HepG2 (cell line): ENCODE measurements at regions not wholly inside any gene's neighbourhood (a gene's known extent, or its start where the extent isn't known, plus 50 kb on each side); places are given as distances from the start of the nearest gene placed in this dataset.

ENCODE experiments used
- ATAC-seq: fragments of 200-7000 bp; cut with Tn5 transposase; 3 replicates; pipeline ENCODE4 v1.9.1; 2020; ENCODE audit warnings: mild to moderate bottlenecking, moderate library complexity
- BruUV-seq: library from RNA; stranded (reverse); fragments of 400-500 nt; replicated peaks from 2 replicates; lab custom pipeline; 2021; lab: Mats Ljungman, UMichigan
- CTCF ChIA-PET: fragments of 300-600 bp; formaldehyde crosslinking; extraction: SDS; loops from one replicate; lab custom pipeline; 2021; ENCODE audit warnings: low total read pairs, inconsistent platforms, low intra/inter-chr PET ratio; lab: Yijun Ruan, JAX
- POLR2A ChIA-PET: fragments of 350-600 bp; sonication (Branson Sonifier 250); formaldehyde crosslinking; loops from one replicate; lab custom pipeline; 2020; ENCODE audit warnings: antibody characterized with exemption, inconsistent platforms; lab: Yijun Ruan, JAX
- DNase-seq: peaks from one replicate; pipeline ENCODE4 v3.0.0-alpha.2; 2015; ENCODE audit warnings: low spot score
- FAIRE-seq: peaks from 3 replicates; lab custom pipeline; 2011; peaks lifted over from hg19 to GRCh38; lab: Jason Lieb, UNC
- H2AFZ ChIP-seq: one replicate; pipeline ENCODE4 v1.6.1; 2011; ENCODE audit warnings: low read length, inconsistent platforms
- H3K27ac ChIP-seq: fragments of 300-600 bp; 3 replicates; pipeline ENCODE4 v1.8.0; 2011; ENCODE audit warnings: mixed run types, mild to moderate bottlenecking, mixed read lengths, low read length, inconsistent platforms; ENCODE audit not compliant: insufficient read depth; ENCODE audit errors: extremely low read length
- H3K27me3 ChIP-seq, 2 experiments: fragments of 200-600 bp in 1 of 2; 2 replicates in 1 of 2; 3 replicates in 1 of 2; pipeline versions ENCODE4 v1.6.0 to v1.8.0; 2011; ENCODE audit warnings: low read length in 2 of 2, mild to moderate bottlenecking in 2 of 2, moderate library complexity in 2 of 2, inconsistent platforms in 1 of 2; ENCODE audit not compliant: insufficient read depth in 2 of 2, control insufficient read depth in 1 of 2
- H3K36me3 ChIP-seq, 2 experiments: fragments of 200-600 bp in 1 of 2; replicated peaks in 1 of 2; 2 replicates in 1 of 2; 3 replicates in 1 of 2; pipeline versions ENCODE4 v1.5.1 to v1.8.0; 2011; ENCODE audit warnings: low read length in 2 of 2, inconsistent platforms in 1 of 2; ENCODE audit not compliant: insufficient read depth in 2 of 2, control insufficient read depth in 1 of 2
- H3K4me1 ChIP-seq: 2 replicates; pipeline ENCODE4 v1.5.1; 2012; ENCODE audit warnings: low read length, inconsistent platforms; ENCODE audit not compliant: insufficient read depth
- H3K4me2 ChIP-seq: 2 replicates; pipeline ENCODE4 v1.6.0; 2011; ENCODE audit warnings: low read depth, low read length, inconsistent platforms
- H3K4me3 ChIP-seq, 3 experiments: fragments of 200-600 bp in 1 of 3; sonication (generic), shearing (Covaris generic) in 1 of 3; replicated peaks in 1 of 3; 2 replicates each; pipeline ENCODE4 v1.5.1; 2011 to 2016; ENCODE audit warnings: low read length in 3 of 3, inconsistent platforms in 2 of 3, low read depth in 2 of 3, mild to moderate bottlenecking in 2 of 3, control low read depth in 1 of 3, mixed read lengths in 1 of 3; ENCODE audit not compliant: insufficient read depth in 1 of 3
- H3K79me2 ChIP-seq: one replicate; pipeline ENCODE4 v1.6.1; 2011; ENCODE audit warnings: low read length, inconsistent platforms; ENCODE audit not compliant: insufficient read depth
- H3K9ac ChIP-seq: 2 replicates; pipeline ENCODE4 v1.6.0; 2011; ENCODE audit warnings: mild to moderate bottlenecking, low read depth, low read length, inconsistent platforms; ENCODE audit not compliant: insufficient read depth
- H3K9me3 ChIP-seq: 2 replicates; pipeline ENCODE4 v1.5.1; 2012; ENCODE audit warnings: mild to moderate bottlenecking, low read length
- H4K20me1 ChIP-seq: 2 replicates; pipeline ENCODE4 v1.6.0; 2011; ENCODE audit warnings: inconsistent platforms, mild to moderate bottlenecking, low read length, moderate library complexity; ENCODE audit not compliant: insufficient read depth
- ATM ChIP-seq: fragments of 450-650 bp; IDR thresholded peaks from 2 replicates; pipeline ENCODE4 v1.7.1; 2017; ENCODE audit warnings: mild to moderate bottlenecking, borderline replicate concordance
- DDIT3 ChIP-seq: sonication (generic); formaldehyde crosslinking; IDR thresholded peaks from 2 replicates; pipeline ENCODE4 v1.4.0; 2020; ENCODE audit warnings: mild to moderate bottlenecking, missing genetic modification reagents
- HNF4G ChIP-seq, 2 experiments: sonication (generic) in 1 of 2; formaldehyde crosslinking in 1 of 2; IDR thresholded peaks; 2 replicates each; pipeline versions ENCODE4 v1.4.0 to v1.6.1; 2011 to 2020; ENCODE audit warnings: borderline replicate concordance in 2 of 2, low read depth in 2 of 2, mild to moderate bottlenecking in 2 of 2, low read length in 1 of 2, missing genetic modification reagents in 1 of 2, moderate library complexity in 1 of 2
- IKZF5 ChIP-seq: IDR thresholded peaks from 2 replicates; pipeline ENCODE4 v1.6.1; 2018; ENCODE audit warnings: missing genetic modification reagents, mild to moderate bottlenecking, missing compliant biosample characterization
- MIER3 ChIP-seq: IDR thresholded peaks from 2 replicates; pipeline ENCODE4 v1.6.1; 2016; ENCODE audit warnings: missing compliant biosample characterization, borderline replicate concordance
- PBX3 ChIP-seq: sonication (generic); formaldehyde crosslinking; IDR thresholded peaks from 2 replicates; pipeline ENCODE4 v1.8.1; 2023; ENCODE audit warnings: missing genetic modification reagents, inconsistent platforms, borderline replicate concordance
- RXRB ChIP-seq: IDR thresholded peaks from 2 replicates; pipeline ENCODE4 v1.6.1; 2016; ENCODE audit warnings: borderline replicate concordance, missing genetic modification reagents, missing compliant biosample characterization
- TRIM22 ChIP-seq: fragments of 450-650 bp; IDR thresholded peaks from 2 replicates; pipeline ENCODE4 v1.6.1; 2017
- ZMYM4 ChIP-seq: sonication (generic); formaldehyde crosslinking; IDR thresholded peaks from 2 replicates; pipeline ENCODE4 v1.8.1; 2023; ENCODE audit warnings: mild to moderate bottlenecking, missing genetic modification reagents
- ZNF326 ChIP-seq: sonication (generic); formaldehyde crosslinking; IDR thresholded peaks from 2 replicates; pipeline ENCODE4 v1.4.0; 2020; ENCODE audit warnings: missing genetic modification reagents, borderline replicate concordance
- ZNF513 ChIP-seq: sonication (generic); formaldehyde crosslinking; conservative IDR thresholded peaks from 2 replicates; pipeline ENCODE4 v1.5.0; 2020; ENCODE audit warnings: missing genetic modification reagents
- ZNF546 ChIP-seq: sonication (generic); formaldehyde crosslinking; conservative IDR thresholded peaks from 2 replicates; pipeline ENCODE4 v1.8.1; 2023; ENCODE audit warnings: mild to moderate bottlenecking, missing genetic modification reagents
- ZNF580 ChIP-seq: IDR thresholded peaks from 2 replicates; pipeline ENCODE4 v1.6.1; 2016; ENCODE audit warnings: low read depth, borderline replicate concordance
- ZNF703 ChIP-seq: sonication (generic); formaldehyde crosslinking; IDR thresholded peaks from 2 replicates; pipeline ENCODE4 v1.5.1; 2020; ENCODE audit warnings: missing genetic modification reagents, mild to moderate bottlenecking, moderate library complexity, borderline replicate concordance
- WGBS: methylation state at CpG from one replicate; pipeline ENCODE4 v1.1.6; 2017; ENCODE audit warnings: low lambda C conversion rate; 5-methylcytosine and 5-hydroxymethylcytosine counted together
- in situ Hi-C: cut with HindIII; loops from 2 replicates; pipeline ENCODE4 v1.10.0; 2017; ENCODE audit warnings: low pct_unique_long_range_greater_than_20kb; ENCODE audit not compliant: extremely low pct_ligation_motif_present
- intact Hi-C: fragments of 100-400 bp; cut with micrococcal nuclease; formaldehyde crosslinking; loops from one replicate; pipeline ENCODE4 v1.10.0; 2022; ENCODE audit not compliant: unreplicated experiment

GRCh38 chr7:63038987-63039386 lies 959.7 kb upstream of the ZNF722 start:
- no peak for FAIRE-seq
- in situ Hi-C loops, result no loop called here
- no peak for ATAC-seq

More at GRCh38 chr7:63038987-63039386, 959.7 kb upstream of the ZNF722 start:
- no peaks in the 10 kb centered on the region for H4K20me1 ChIP-seq
- intact Hi-C loops, result no loop called here
- no peak overlapping the region for H3K4me3 ChIP-seq
- WGBS, result 33% methylated on average over 4 of the region's 4 CpGs
- H3K27ac ChIP-seq, result no peak overlapping the region
- peaks cover 96% of the 10 kb centered on the region for H3K9me3 ChIP-seq
- H3K27me3 ChIP-seq, result no peaks in the 10 kb centered on the region
- no peaks in the 10 kb centered on the region for H3K36me3 ChIP-seq
- no peak overlapping the region for H3K9ac ChIP-seq
- no peak overlapping the region for H3K4me2 ChIP-seq
- no peak overlapping the region for H2AFZ ChIP-seq
- no TSS peak for BruUV-seq
- H3K4me1 ChIP-seq, result no peaks in the 10 kb centered on the region
- H3K79me2 ChIP-seq, result no peaks in the 10 kb centered on the region
- CTCF ChIA-PET, result no interaction called here
- TF ChIP-seq RXRB (CRISPR knock-in tag) (no peak), ZNF703 (CRISPR knock-in tag) (no peak), DDIT3 (CRISPR knock-in tag) (no peak), MIER3 (CRISPR knock-in tag) (no peak), ZNF580 (CRISPR knock-in tag) (no peak), PBX3 (CRISPR knock-in tag) (no peak), TRIM22 (no peak), ZMYM4 (CRISPR knock-in tag) (no peak), ZNF546 (CRISPR knock-in tag) (no peak), HNF4G (IDR thresholded peaks at IDR 0.05; ENCODE audit: borderline replicate concordance, low read depth, low read length) (no peak), HNF4G (CRISPR knock-in tag; IDR thresholded peaks at IDR 0.05; ENCODE audit: borderline replicate concordance, low read depth) (no peak), ZNF513 (CRISPR knock-in tag) (no peak), ZNF326 (CRISPR knock-in tag) (no peak), IKZF5 (CRISPR knock-in tag) (no peak), ATM (no peak)
- DNase-seq, result no peak
- POLR2A ChIA-PET, result no interaction called here
